ENCODE measurements at regions not wholly inside any gene's neighbourhood (a gene's known extent, or its start where the extent isn't known, plus 50 kb on each side); places are given as distances from the start of the nearest gene placed in this dataset.

DNA sequence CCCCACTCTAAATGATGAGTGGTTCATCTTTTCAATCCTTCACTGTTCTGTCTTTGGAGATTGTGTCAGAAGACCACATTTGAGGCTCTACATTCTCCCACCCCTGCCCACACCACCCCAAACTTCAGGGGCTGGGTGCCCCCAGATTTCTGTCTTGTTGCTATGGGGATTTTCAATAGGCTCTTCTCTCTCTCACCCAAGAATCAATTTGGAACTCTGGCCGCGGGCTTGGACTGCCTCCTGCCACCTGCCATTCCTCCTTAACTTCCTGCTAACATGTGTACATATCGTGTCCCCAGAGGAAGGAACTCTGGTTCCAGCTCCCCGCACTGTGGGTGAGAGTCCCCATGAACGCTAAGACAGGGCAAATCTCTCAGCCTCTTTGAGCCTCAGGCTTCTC, 67.4 kb upstream of the LARS2 start:
- intact Hi-C loops (cut with DNase I): no loop called here
- TF ChIP-seq, protein P1, sequence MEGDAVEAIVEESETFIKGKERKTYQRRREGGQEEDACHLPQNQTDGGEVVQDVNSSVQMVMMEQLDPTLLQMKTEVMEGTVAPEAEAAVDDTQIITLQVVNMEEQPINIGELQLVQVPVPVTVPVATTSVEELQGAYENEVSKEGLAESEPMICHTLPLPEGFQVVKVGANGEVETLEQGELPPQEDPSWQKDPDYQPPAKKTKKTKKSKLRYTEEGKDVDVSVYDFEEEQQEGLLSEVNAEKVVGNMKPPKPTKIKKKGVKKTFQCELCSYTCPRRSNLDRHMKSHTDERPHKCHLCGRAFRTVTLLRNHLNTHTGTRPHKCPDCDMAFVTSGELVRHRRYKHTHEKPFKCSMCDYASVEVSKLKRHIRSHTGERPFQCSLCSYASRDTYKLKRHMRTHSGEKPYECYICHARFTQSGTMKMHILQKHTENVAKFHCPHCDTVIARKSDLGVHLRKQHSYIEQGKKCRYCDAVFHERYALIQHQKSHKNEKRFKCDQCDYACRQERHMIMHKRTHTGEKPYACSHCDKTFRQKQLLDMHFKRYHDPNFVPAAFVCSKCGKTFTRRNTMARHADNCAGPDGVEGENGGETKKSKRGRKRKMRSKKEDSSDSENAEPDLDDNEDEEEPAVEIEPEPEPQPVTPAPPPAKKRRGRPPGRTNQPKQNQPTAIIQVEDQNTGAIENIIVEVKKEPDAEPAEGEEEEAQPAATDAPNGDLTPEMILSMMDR (IDR thresholded peaks at IDR 0.05): no peak
- Histone ChIP-seq H3K9me3 (no peaks in the 10 kb centered on the region), H3K4me1 (no peaks in the 10 kb centered on the region), H3K36me3 (no peaks in the 10 kb centered on the region), H3K27ac (no peak overlapping the region), H3K4me3 (no peak overlapping the region), H3K27me3 (ENCODE audit: low read depth) (no peaks in the 10 kb centered on the region)
- DNase-seq: no peak
- ATAC-seq: no peak

DNA sequence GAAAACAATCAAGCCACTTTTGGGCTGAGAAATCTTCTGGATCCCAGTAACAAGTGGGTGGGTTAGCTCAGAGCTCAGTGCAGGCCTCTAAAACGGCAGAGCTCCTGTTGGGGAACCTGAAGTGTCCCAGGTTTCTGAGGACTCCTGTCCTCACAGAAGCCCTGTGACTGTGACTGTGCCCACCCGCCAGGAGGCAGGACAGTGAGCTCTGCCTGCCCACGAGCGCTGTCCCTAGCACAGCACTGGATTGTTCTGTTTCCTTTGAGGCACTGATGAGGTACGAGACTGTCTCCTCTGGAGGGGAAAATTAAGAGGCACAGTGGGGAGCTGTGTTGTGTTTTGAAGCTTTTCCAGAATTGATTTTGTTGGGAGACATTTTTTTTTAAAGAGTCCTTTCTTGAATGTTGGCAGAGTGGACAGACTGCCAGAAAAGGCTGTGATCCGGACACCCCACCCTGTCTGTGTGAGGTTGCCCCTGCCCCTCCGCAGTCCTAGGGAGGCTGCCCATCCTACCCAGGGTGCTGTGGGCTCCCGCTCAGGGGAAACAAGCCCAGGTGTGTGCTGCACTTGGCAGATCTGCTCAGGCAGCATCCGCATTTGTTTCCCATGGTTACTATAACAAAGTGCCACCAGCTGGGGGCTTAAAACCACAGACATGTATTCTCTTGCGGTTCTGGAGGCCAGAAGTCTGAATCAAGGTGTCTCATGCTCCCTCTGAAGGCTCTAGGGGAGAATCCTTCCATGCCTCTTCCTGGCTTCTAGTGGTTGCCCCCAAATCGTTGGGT, 66.6 kb upstream of the LARS2 start:
- no peaks in the 10 kb centered on the region for H3K4me1 ChIP-seq
- H3K27ac ChIP-seq: no peak overlapping the region
- H3K9me3 ChIP-seq: no peaks in the 10 kb centered on the region
- intact Hi-C loops (cut with DNase I): no loop called here
- DNase-seq (no peak), ATAC-seq (peak in 1 of 2 donors; percentile 50)
- H3K36me3 ChIP-seq: no peaks in the 10 kb centered on the region
- peaks cover 5% of the 10 kb centered on the region for H3K27me3 ChIP-seq (ENCODE audit: low read depth)
- TF ChIP-seq, protein P1 (IDR thresholded peaks at IDR 0.05): no peak
- H3K4me3 ChIP-seq: no peak overlapping the region

GRCh38 chr3:45322616-45323015, 65.8 kb upstream of the LARS2 start:
- Histone ChIP-seq H3K27ac (no peak overlapping the region), H3K4me1 (no peaks in the 10 kb centered on the region), H3K9me3 (no peaks in the 10 kb centered on the region), H3K27me3 (ENCODE audit: low read depth) (peaks cover 8% of the 10 kb centered on the region), H3K4me3 (no peak overlapping the region), H3K36me3 (no peaks in the 10 kb centered on the region)
- TF ChIP-seq, protein P1 (IDR thresholded peaks at IDR 0.05): no peak
- intact Hi-C loops (cut with DNase I): no loop called here
- no peak for ATAC-seq
- no peak for DNase-seq

DNA sequence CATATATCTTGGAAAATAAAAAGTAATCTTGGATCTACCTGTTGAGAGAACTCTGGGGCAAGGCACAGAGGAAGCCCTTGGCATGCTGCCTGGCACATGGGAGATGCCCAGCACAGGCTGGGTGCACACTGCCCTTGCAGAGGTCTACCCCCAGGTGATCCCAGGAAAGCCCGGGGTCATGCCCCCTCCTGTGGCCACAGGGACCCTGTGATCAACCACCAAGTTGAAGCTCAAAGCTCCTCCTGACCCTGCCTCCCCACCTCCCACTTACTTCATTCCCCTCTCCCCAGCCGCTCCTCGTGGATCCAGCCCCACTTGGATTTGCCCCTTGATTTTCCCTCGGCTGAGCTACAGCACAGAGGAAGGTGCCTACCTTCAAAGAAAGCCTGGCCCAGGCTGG, 62.7 kb upstream of the LARS2 start:
- TF ChIP-seq, protein P1 (IDR thresholded peaks at IDR 0.05): no peak
- Histone ChIP-seq H3K4me1 (no peaks in the 10 kb centered on the region), H3K27ac (no peak overlapping the region), H3K27me3 (ENCODE audit: low read depth) (peaks cover 9% of the 10 kb centered on the region), H3K4me3 (no peak overlapping the region), H3K9me3 (no peaks in the 10 kb centered on the region), H3K36me3 (no peaks in the 10 kb centered on the region)
- DNase-seq (no peak), ATAC-seq (no peak)
- intact Hi-C loops (cut with DNase I): no loop called here

GRCh38 chr3:45329761-45330305, 58.5 kb upstream of the LARS2 start:
- intact Hi-C loops (cut with DNase I): no loop called here
- Histone ChIP-seq H3K9me3 (no peaks in the 10 kb centered on the region), H3K27ac (no peak overlapping the region), H3K4me3 (no peak overlapping the region), H3K4me1 (no peaks in the 10 kb centered on the region), H3K36me3 (no peaks in the 10 kb centered on the region), H3K27me3 (ENCODE audit: low read depth) (peaks cover 20% of the 10 kb centered on the region)
- TF ChIP-seq, protein P1 (IDR thresholded peaks at IDR 0.05): no peak
- no peak for ATAC-seq
- no peak for DNase-seq

Data from lower lobe of right lung (tissue), 2 donors.